ENCODE measurements at regions not wholly inside any gene's neighbourhood (a gene's known extent, or its start where the extent isn't known, plus 50 kb on each side); places are given as distances from the start of the nearest gene placed in this dataset.
"Not testable (repeated sequence)": the region's sequence is repeated elsewhere in the genome, so short reads cannot be mapped to it uniquely, and the experiment has no call there.

DNA sequence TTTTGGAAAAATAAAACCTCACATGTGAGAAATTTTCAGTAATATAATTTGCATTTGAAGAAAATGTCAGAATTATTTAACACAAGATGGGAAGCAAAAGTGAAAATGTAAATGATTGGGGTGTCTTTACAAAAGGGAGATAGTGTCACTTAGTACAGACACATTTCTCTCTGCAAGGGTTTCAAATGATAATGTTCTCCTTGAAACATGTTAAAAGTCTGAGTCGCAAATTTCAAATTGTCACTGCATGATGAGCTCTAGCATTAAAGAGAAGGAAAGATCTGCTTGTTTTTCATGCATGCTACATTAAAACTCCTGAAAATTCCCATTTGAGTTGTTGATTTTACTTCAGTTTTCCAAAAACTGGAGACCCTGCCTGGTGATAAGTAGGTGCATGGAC, 122.0 kb upstream of the LDB2 start (continued):
- TF ChIP-seq EED (IDR thresholded peaks at IDR 0.05; ENCODE audit: low read depth) (no peak), SIX5 (IDR thresholded peaks at IDR 0.05; ENCODE audit: low read depth, low read length, severe bottlenecking) (no peak), NFIC (IDR thresholded peaks at IDR 0.05; ENCODE audit: low read depth, low read length) (no peak), MTA2 (IDR thresholded peaks at IDR 0.05; ENCODE audit: low read depth) (no peak), ZNF274 (IDR thresholded peaks at IDR 0.05; ENCODE audit: insufficient read depth, insufficient read length) (no peak), ZNF207 (IDR thresholded peaks at IDR 0.05; ENCODE audit: borderline replicate concordance) (no peak), WRNIP1 (IDR thresholded peaks at IDR 0.05; ENCODE audit: borderline replicate concordance, low read depth, low read length) (no peak), ZNF622 (IDR thresholded peaks at IDR 0.05) (no peak)

DNA sequence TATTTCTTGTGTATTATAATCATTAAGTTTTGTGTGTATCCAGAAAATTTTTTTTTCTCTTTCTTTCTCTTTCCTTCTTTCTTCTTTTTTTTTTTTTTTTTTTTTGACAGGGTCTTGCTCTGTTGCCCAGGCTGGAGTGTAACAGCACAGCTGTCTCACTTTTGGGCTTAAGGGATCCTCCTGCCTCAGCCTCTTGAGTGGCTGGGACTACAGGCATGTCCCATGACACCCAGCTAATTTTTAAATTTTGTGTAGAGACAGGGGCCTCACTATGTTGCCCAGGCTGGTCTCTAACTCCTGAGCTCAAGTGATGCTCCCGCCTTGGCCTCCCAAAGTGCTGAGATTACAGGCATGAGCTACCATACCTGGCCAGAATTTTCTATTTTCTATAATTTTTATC, 120.2 kb upstream of the LDB2 start:
- H3K27ac ChIP-seq (ENCODE audit: control insufficient read depth, insufficient read depth); ATAC-seq; H3K4me3 ChIP-seq; H2AFZ ChIP-seq (ENCODE audit: control insufficient read depth, low read depth, low read length); H3K79me2 ChIP-seq (ENCODE audit: control insufficient read depth, insufficient read depth, low read length); DNase-seq (ENCODE audit: low read depth, low spot score); H3K36me3 ChIP-seq (ENCODE audit: control insufficient read depth in 2 of 2, insufficient read depth in 2 of 2, low read length in 1 of 2); H4K20me1 ChIP-seq (ENCODE audit: control insufficient read depth, insufficient read depth); POLR2A ChIA-PET; H3K4me2 ChIP-seq (ENCODE audit: control insufficient read depth, insufficient read depth); H3K4me1 ChIP-seq (ENCODE audit: control insufficient read depth, insufficient read depth, low read length); H3K27me3 ChIP-seq (replicated peaks in 1 of 2; ENCODE audit: control insufficient read depth in 2 of 2, insufficient read depth in 2 of 2, low read length in 1 of 2); BruUV-seq (replicated peaks); SMC1A ChIA-PET (ENCODE audit: uncharacterized antibody, unreplicated experiment); CTCF ChIA-PET; FAIRE-seq; intact Hi-C loops (cut with micrococcal nuclease; ENCODE audit: unreplicated experiment); H3K9ac ChIP-seq (ENCODE audit: control insufficient read depth, insufficient read depth, low read length); H3K9me3 ChIP-seq (replicated peaks; ENCODE audit: control insufficient read depth, insufficient read depth, low read length); RAD21 ChIA-PET (ENCODE audit: unreplicated experiment); in situ Hi-C loops (cut with MboI): not testable (repeated sequence)
- 0% methylated on average over 1 of the region's 1 CpG for WGBS (ENCODE audit: insufficient coverage, insufficient replicate concordance, low lambda C conversion rate, missing lambda C conversion rate)

DNA sequence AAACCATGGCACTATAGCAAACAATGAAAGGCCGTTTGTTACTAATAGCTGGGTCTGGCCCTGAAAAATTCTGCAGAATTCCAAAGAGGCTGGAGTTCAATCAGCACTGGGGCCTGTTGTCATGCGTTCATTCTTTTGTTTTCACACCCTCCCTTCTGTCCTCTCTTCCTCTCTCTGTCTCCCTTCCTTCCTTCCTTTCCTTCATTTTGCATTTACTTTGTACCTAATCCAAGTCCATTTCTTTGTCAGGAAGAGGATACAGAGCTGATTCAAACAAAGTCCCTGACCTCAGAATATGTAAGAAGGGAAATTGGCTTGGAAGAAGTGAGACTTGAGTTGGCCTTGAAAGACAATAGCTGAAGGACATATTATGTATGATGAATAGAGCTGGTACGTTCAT, 119.6 kb upstream of the LDB2 start:
- 16% methylated on average over 3 of the region's 3 CpGs for WGBS (ENCODE audit: insufficient coverage, insufficient replicate concordance, low lambda C conversion rate, missing lambda C conversion rate)
- in situ Hi-C loops (cut with MboI), result no loop called here
- Histone ChIP-seq H3K27me3 (replicated peaks in 1 of 2; ENCODE audit: control insufficient read depth in 2 of 2, insufficient read depth in 2 of 2, low read length in 1 of 2) (no peaks in the 10 kb centered on the region), H3K9me3 (replicated peaks; ENCODE audit: control insufficient read depth, insufficient read depth, low read length) (no peaks in the 10 kb centered on the region), H3K4me3 (no peak overlapping the region), H3K27ac (ENCODE audit: control insufficient read depth, insufficient read depth) (no peak overlapping the region), H3K4me2 (ENCODE audit: control insufficient read depth, insufficient read depth) (no peak overlapping the region), H3K36me3 (ENCODE audit: control insufficient read depth in 2 of 2, insufficient read depth in 2 of 2, low read length in 1 of 2) (no peaks in the 10 kb centered on the region), H2AFZ (ENCODE audit: control insufficient read depth, low read depth, low read length) (no peak overlapping the region), H3K9ac (ENCODE audit: control insufficient read depth, insufficient read depth, low read length) (no peak overlapping the region), H4K20me1 (ENCODE audit: control insufficient read depth, insufficient read depth) (no peaks in the 10 kb centered on the region), H3K79me2 (ENCODE audit: control insufficient read depth, insufficient read depth, low read length) (no peaks in the 10 kb centered on the region), H3K4me1 (ENCODE audit: control insufficient read depth, insufficient read depth, low read length) (no peaks in the 10 kb centered on the region)
- CTCF ChIA-PET, result no interaction called here
- no peak for DNase-seq (ENCODE audit: low read depth, low spot score)
- no TSS peak for BruUV-seq (replicated peaks)
- ATAC-seq, result no peak
- intact Hi-C loops (cut with micrococcal nuclease; ENCODE audit: unreplicated experiment), result no loop called here
- POLR2A ChIA-PET, result no interaction called here
- RAD21 ChIA-PET (ENCODE audit: unreplicated experiment), result no interaction called here
- FAIRE-seq, result no peak
- SMC1A ChIA-PET (ENCODE audit: uncharacterized antibody, unreplicated experiment), result no interaction called here
- TF ChIP-seq, protein P1, sequence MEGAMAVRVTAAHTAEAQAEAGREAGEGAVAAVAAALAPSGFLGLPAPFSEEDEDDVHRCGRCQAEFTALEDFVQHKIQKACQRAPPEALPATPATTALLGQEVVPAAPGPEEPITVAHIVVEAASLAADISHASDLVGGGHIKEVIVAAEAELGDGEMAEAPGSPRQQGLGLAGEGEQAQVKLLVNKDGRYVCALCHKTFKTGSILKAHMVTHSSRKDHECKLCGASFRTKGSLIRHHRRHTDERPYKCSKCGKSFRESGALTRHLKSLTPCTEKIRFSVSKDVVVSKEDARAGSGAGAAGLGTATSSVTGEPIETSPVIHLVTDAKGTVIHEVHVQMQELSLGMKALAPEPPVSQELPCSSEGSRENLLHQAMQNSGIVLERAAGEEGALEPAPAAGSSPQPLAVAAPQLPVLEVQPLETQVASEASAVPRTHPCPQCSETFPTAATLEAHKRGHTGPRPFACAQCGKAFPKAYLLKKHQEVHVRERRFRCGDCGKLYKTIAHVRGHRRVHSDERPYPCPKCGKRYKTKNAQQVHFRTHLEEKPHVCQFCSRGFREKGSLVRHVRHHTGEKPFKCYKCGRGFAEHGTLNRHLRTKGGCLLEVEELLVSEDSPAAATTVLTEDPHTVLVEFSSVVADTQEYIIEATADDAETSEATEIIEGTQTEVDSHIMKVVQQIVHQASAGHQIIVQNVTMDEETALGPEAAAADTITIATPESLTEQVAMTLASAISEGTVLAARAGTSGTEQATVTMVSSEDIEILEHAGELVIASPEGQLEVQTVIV (IDR thresholded peaks at IDR 0.05; ENCODE audit: borderline replicate concordance, partially characterized antibody), result no peak
- TF ChIP-seq MXI1 (IDR thresholded peaks at IDR 0.05; ENCODE audit: low read depth, low read length) (no peak), IKZF1 (conservative IDR thresholded peaks at IDR 0.05) (no peak), ZSCAN29 (IDR thresholded peaks at IDR 0.05) (no peak), HDAC2 (IDR thresholded peaks at IDR 0.05) (no peak)
- TF ChIP-seq, protein P2, sequence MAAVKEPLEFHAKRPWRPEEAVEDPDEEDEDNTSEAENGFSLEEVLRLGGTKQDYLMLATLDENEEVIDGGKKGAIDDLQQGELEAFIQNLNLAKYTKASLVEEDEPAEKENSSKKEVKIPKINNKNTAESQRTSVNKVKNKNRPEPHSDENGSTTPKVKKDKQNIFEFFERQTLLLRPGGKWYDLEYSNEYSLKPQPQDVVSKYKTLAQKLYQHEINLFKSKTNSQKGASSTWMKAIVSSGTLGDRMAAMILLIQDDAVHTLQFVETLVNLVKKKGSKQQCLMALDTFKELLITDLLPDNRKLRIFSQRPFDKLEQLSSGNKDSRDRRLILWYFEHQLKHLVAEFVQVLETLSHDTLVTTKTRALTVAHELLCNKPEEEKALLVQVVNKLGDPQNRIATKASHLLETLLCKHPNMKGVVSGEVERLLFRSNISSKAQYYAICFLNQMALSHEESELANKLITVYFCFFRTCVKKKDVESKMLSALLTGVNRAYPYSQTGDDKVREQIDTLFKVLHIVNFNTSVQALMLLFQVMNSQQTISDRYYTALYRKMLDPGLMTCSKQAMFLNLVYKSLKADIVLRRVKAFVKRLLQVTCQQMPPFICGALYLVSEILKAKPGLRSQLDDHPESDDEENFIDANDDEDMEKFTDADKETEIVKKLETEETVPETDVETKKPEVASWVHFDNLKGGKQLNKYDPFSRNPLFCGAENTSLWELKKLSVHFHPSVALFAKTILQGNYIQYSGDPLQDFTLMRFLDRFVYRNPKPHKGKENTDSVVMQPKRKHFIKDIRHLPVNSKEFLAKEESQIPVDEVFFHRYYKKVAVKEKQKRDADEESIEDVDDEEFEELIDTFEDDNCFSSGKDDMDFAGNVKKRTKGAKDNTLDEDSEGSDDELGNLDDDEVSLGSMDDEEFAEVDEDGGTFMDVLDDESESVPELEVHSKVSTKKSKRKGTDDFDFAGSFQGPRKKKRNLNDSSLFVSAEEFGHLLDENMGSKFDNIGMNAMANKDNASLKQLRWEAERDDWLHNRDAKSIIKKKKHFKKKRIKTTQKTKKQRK (IDR thresholded peaks at IDR 0.05; ENCODE audit: low read depth, low read length), result no peak
